Ishikawa (cell line): ENCODE measurements at regions not wholly inside any gene's neighbourhood (a gene's known extent, or its start where the extent isn't known, plus 50 kb on each side); places are given as distances from the start of the nearest gene placed in this dataset.

Experiments used
- CEBPB ChIP-seq: IDR thresholded peaks from 2 replicates; pipeline ENCODE4 v1.6.1; 2012
- EP300 ChIP-seq: IDR thresholded peaks from 2 replicates; pipeline ENCODE4 v1.6.1; 2012; ENCODE audit warnings: borderline replicate concordance
- RAD21 ChIP-seq: IDR thresholded peaks from 2 replicates; pipeline ENCODE4 v1.6.1; 2012; ENCODE audit warnings: low read depth
- REST ChIP-seq: IDR thresholded peaks from 2 replicates; pipeline ENCODE4 v1.6.1; 2012; ENCODE audit warnings: low read depth, mild to moderate bottlenecking
- TEAD4 ChIP-seq: IDR thresholded peaks from 2 replicates; pipeline ENCODE4 v1.6.1; 2012
- USF1 ChIP-seq: IDR thresholded peaks from 2 replicates; pipeline ENCODE4 v1.6.1; 2012
- YY1 ChIP-seq: IDR thresholded peaks from 2 replicates; pipeline ENCODE4 v1.6.1; 2012; ENCODE audit warnings: low read depth
- ZBTB7A ChIP-seq: IDR thresholded peaks from 2 replicates; pipeline ENCODE4 v1.6.1; 2012; ENCODE audit warnings: low read depth

- TF ChIP-seq REST (no peak), USF1 (no peak), YY1 (no peak), ZBTB7A (no peak), CEBPB (no peak), RAD21 (no peak), EP300 (no peak), TEAD4 (no peak)
Observed at GRCh38 chr10:28111712-28112111, 112.8 kb upstream of the ODAD2 start.
